ENCODE measurements at regions not wholly inside any gene's neighbourhood (a gene's known extent, or its start where the extent isn't known, plus 50 kb on each side); places are given as distances from the start of the nearest gene placed in this dataset.

- Histone ChIP-seq H3K4me1 (ENCODE audit: control insufficient read depth in 1 of 2, insufficient read depth in 2 of 2, low read length in 2 of 2) (no peaks in the 10 kb centered on the region), H3K36me3 (replicated peaks in 1 of 2; ENCODE audit: control insufficient read depth in 1 of 2, insufficient read depth in 2 of 2, low read length in 2 of 2) (no peaks in the 10 kb centered on the region), H2AFZ (ENCODE audit: insufficient read depth, low read depth, low read length, poor library complexity, severe bottlenecking) (no peak overlapping the region), H3K27ac (ENCODE audit: low read depth in 1 of 2, low read length in 2 of 2) (no peak overlapping the region), H3K9me3 (replicated peaks in 1 of 2; ENCODE audit: control insufficient read depth in 1 of 2, insufficient read depth in 1 of 2, low read length in 2 of 2) (peaks cover 0 to 4% of the 10 kb centered on the region in 2 donors), H4K20me1 (ENCODE audit: insufficient read depth, low read length) (no peaks in the 10 kb centered on the region), H3K79me2 (ENCODE audit: insufficient read depth, low read length) (no peaks in the 10 kb centered on the region), H3K4me3 (replicated peaks in 1 of 3; ENCODE audit: low read depth in 2 of 3, low read length in 3 of 3) (no peak overlapping the region), H3K27me3 (ENCODE audit: control insufficient read depth in 2 of 2, insufficient read depth in 2 of 2, low read length in 2 of 2) (no peaks in the 10 kb centered on the region), H3K9ac (ENCODE audit: insufficient read depth, low read length, poor library complexity, severe bottlenecking) (no peak overlapping the region), H3K4me2 (replicated peaks; ENCODE audit: extremely low read depth, low read length, poor library complexity, severe bottlenecking) (no peak overlapping the region)
- intact Hi-C loops (cut with micrococcal nuclease) = no loop called here
- peaks cover 0 to 2% (median 0%) of the 10 kb centered on the region in 3 donors for H3K27me3 Mint-ChIP-seq (ENCODE audit: low read depth in 3 of 3)
- WGBS (ENCODE audit: insufficient coverage) = 100% methylated on average over 2 of the region's 3 CpGs
- H3K9me3 Mint-ChIP-seq = peaks cover 0 to 7% (median 3%) of the 10 kb centered on the region in 7 donors
- H3K4me1 Mint-ChIP-seq = no peaks in the 10 kb centered on the region
- TF ChIP-seq CTCF (IDR thresholded peaks at IDR 0.05) = no peak
- no peak for DNase-seq
- no peak overlapping the region for H3K4me3 Mint-ChIP-seq
- no peak overlapping the region for H3K27ac Mint-ChIP-seq
- H3K36me3 Mint-ChIP-seq = no peaks in the 10 kb centered on the region
Observed at GRCh38 chr12:58367041-58367440, 425.7 kb downstream of the ATP23 start.

DNA sequence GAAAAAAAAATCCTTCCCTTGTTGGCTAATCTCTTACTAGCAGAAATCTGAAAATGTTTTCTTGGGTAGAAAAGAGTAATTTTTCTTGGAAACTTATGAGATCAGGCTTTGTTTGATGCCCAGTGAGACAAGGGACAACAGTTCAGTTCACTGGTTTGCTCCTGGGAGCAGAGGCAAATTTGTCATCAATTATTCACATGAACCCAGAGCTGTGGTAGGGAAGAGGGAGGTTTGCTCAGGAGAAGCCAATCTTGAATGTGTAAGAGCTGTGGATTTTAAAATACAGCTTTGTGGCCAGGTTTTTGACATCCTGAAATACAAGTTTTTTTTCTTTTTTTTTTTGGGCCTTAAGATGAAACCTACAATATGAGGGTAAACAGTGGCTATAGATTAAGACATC lies 426.6 kb downstream of the ATP23 start:
- no peak overlapping the region for H2AFZ ChIP-seq (ENCODE audit: insufficient read depth, low read depth, low read length, poor library complexity, severe bottlenecking)
- H3K4me3 ChIP-seq (replicated peaks in 1 of 3; ENCODE audit: low read depth in 2 of 3, low read length in 3 of 3) = no peak overlapping the region
- no peak overlapping the region for H3K4me3 Mint-ChIP-seq
- no peaks in the 10 kb centered on the region for H3K36me3 ChIP-seq (replicated peaks in 1 of 2; ENCODE audit: control insufficient read depth in 1 of 2, insufficient read depth in 2 of 2, low read length in 2 of 2)
- H3K27ac Mint-ChIP-seq = no peak overlapping the region
- no peaks in the 10 kb centered on the region for H3K4me1 Mint-ChIP-seq
- H3K27me3 Mint-ChIP-seq (ENCODE audit: low read depth in 3 of 3) = peaks cover 0 to 2% (median 0%) of the 10 kb centered on the region in 3 donors
- H3K9me3 Mint-ChIP-seq = peaks cover 0 to 7% (median 3%) of the 10 kb centered on the region in 7 donors
- peaks cover 0 to 4% of the 10 kb centered on the region in 2 donors for H3K9me3 ChIP-seq (replicated peaks in 1 of 2; ENCODE audit: control insufficient read depth in 1 of 2, insufficient read depth in 1 of 2, low read length in 2 of 2)
- no peak overlapping the region for H3K27ac ChIP-seq (ENCODE audit: low read depth in 1 of 2, low read length in 2 of 2)
- no peak overlapping the region for H3K9ac ChIP-seq (ENCODE audit: insufficient read depth, low read length, poor library complexity, severe bottlenecking)
- no peaks in the 10 kb centered on the region for H3K79me2 ChIP-seq (ENCODE audit: insufficient read depth, low read length)
- no peak overlapping the region for H3K4me2 ChIP-seq (replicated peaks; ENCODE audit: extremely low read depth, low read length, poor library complexity, severe bottlenecking)
- TF ChIP-seq CTCF (IDR thresholded peaks at IDR 0.05) = no peak
- DNase-seq = no peak
- no peaks in the 10 kb centered on the region for H3K36me3 Mint-ChIP-seq
- H3K4me1 ChIP-seq (ENCODE audit: control insufficient read depth in 1 of 2, insufficient read depth in 2 of 2, low read length in 2 of 2) = no peaks in the 10 kb centered on the region
- intact Hi-C loops (cut with micrococcal nuclease) = no loop called here
- no peaks in the 10 kb centered on the region for H4K20me1 ChIP-seq (ENCODE audit: insufficient read depth, low read length)
- H3K27me3 ChIP-seq (ENCODE audit: control insufficient read depth in 2 of 2, insufficient read depth in 2 of 2, low read length in 2 of 2) = no peaks in the 10 kb centered on the region

Data from CD14-positive monocyte (primary cell).